HG03108 (cell line): ENCODE measurements at regions not wholly inside any gene's neighbourhood (a gene's known extent, or its start where the extent isn't known, plus 50 kb on each side); places are given as distances from the start of the nearest gene placed in this dataset.
"Not testable (repeated sequence)": the region's sequence is repeated elsewhere in the genome, so short reads cannot be mapped to it uniquely, and the experiment has no call there.

Experiments
- ATAC-seq: cut with Tn5 transposase; IDR thresholded peaks from one replicate; pipeline ENCODE4 v1.9.1; 2021; ENCODE audit warnings: moderate library complexity; ENCODE audit not compliant: unreplicated experiment

DNA sequence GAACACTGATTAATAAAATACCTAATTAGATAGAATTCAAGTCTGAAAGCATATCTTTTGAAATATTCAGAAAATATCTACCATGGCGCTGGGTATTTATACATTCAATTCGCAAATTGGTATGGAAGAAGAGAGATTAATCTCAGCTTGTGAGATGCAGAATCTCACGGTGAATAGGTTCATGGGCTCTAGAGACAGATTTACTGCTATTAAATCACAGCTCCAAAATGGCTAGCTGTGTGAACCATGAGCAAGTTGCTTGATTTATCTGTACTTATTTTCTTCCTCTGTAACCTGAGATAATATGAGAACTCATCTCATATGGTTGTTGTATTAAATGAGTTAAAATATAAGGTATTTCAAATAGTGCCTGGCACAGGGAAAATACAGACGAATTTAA, 556.7 kb downstream of the FBXO15 start:
- ATAC-seq = no peak

DNA sequence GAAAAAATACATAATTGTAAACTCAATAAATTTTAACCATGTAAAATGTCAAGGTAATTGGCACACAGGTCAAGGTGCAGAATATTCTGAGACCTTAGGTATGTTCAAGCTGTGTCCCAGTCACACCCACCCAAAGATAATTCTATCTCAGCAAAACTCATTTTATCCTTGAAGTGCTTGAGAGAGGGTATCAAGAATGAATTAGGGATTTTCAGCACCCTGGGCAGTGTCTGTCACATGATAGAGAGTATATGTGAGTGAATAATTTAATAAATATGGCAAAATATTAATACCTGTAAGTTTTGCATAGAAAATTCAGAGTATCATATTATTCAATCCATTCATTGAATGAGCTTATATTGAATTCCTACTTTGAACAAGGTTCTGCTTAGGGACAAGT, 567.9 kb downstream of the FBXO15 start:
- ATAC-seq = no peak

GRCh38 chr18:73577365-73577764, 570.3 kb downstream of the FBXO15 start:
- ATAC-seq = no peak

DNA sequence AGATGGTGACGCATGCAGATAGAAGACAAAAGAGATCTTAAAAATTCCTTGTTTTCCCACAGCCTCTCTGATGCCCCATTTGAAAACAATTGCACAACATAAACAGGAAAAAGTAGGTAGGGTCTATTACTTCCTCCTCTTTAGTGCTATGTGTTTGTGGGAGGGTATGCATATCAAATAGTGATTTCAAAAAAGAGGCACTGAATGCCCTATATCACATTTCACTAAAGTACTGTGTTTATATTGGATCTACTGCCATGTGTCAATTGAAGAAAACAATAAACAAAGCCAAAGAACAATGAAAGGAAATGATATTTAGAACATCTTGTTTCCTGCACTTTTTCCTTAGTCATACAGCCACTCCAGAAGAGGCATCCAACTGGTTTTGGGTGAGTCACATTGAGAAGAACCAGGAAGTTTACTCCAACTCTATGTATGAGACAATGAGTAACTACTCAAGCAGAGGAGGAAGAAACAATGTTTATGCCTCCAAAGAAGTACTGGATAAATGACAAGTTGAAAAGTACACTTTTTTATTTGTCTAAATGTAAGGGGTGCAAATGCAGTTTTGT, 583.6 kb downstream of the FBXO15 start:
- no peak for ATAC-seq

DNA sequence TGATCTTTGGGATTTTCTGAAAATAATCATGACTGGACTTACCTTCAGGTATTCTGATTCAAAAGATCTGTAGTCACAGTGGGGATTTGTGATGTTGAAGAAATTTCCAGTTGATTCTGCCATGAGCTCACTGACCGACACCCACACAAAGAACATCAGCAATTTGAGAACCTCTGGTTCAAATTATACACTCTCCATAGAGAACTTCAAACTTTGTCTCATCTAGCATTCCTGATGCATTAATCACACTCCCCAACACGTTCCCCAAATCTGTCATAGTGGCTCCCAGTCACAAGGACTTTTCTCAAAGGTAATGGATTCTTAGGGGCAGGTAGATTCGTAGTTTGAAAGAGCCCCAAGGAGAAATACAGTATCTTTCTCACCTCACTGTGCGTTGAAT, 584.3 kb downstream of the FBXO15 start:
- ATAC-seq = no peak

- no peak for ATAC-seq
Observed at GRCh38 chr18:73556904-73557303, 590.7 kb downstream of the FBXO15 start.

DNA sequence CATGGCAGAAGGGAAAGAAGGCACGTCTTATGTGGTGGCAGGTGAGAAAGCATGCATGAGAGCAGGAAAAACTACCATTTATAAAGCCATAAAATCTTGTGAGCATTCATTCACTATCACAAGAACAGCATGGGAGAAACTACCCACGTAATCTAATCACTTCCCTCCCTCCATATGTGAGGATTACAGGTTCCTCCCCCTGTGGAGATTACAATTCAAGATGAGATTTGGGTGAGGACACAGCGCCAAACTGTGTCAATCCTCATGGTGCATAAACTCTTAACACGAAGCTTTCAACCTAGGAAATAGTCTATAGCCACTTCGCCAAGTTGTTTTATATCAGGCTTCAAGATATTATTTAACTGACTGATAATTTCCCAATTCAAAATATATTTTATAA, 595.5 kb downstream of the FBXO15 start:
- ATAC-seq = no peak

GRCh38 chr18:73551211-73551610, 596.4 kb downstream of the FBXO15 start:
- ATAC-seq = no peak

DNA sequence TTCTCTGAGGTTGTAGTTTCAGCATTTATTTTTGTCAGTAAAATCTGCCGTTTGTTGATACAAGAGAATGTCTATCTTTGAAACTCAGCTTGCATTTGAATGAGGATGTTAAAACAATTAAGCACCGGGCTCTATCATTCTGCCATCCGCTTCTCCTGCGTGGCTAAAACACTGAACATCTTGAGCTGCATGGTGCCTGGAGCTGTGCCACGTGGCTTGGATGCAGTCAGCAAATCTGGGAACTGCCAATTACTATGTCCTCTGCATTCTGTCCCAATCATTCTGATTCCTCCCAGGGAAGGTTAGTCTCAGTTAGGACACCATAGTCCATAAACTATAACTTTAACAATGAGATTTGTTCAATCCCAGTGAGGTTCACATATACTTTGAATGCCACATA, 598.4 kb downstream of the FBXO15 start:
- no peak for ATAC-seq

DNA sequence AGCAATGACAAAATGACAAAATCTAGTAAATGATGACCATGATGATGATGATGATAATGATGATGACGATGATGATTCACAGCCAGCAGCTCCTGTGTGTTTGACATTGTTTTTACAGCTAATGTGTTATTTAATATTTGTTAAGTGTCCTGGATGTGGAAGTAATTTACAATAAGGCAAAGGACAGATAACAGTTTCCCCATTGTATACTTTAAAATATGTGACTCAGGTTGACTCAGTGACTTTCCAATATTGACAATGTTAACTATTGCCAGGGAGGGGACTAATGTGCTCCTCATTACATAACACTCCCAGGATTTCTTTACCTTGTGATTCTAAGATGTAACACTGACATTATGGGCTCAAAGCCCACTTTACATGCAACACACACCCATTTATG, 602.2 kb downstream of the FBXO15 start:
- ATAC-seq = no peak

DNA sequence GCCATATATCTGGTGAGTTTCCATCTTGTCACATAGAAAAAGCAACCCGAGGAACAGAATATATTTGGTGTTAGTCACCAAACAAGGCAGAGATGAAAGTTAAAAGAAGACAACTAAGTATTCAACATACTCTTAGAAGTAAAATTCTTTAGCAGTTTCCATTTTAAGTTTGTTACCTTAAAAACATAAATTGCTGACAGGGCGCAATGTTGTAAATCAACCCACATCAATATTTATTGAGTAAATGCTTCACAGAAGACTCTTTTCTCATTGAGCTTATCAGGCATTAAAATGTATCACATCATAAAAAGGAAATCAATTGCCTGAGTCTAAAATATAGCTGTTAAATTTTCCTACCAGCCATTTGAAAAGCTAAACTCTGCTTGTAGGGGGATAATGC, 603.0 kb downstream of the FBXO15 start:
- ATAC-seq = no peak

DNA sequence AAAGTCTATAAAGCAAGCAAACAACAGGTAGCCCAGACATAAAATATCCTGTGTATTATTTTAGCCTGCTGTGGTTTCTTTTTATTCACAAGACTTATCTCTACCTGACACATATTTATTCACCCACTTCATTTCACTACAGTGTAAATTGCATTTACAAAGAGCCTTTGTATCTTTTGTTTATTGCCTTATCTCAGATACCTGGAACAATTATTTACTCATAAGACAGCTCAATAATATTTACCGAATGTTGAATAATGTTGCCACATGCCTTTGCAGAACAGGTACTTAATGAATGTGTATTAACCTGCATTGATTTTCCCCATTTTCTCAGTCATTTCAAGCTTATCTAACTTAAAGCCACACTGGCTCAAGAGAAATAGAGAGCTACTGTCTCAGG, 603.6 kb downstream of the FBXO15 start:
- ATAC-seq = no peak

DNA sequence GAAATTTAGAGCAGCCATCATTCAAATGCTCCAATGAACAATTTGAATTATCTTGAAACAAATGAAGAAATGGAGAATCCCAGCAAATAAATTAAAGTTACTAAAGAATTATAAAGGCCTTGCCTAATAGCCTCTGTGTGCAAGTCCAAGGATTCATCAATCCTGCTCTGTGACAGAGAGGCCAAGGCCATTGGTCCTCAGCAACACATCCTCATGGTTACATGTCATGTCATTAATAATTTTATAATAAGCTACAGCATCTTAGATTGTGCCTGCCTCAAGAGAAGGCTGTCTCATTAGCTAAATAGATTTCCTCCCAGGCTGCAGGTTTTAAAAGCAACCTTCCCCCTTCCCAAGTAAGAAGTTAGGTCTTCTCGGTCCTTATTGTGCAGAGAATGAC, 611.6 kb downstream of the FBXO15 start:
- no peak for ATAC-seq

GRCh38 chr18:73535189-73535588, 612.4 kb downstream of the FBXO15 start:
- ATAC-seq = no peak

DNA sequence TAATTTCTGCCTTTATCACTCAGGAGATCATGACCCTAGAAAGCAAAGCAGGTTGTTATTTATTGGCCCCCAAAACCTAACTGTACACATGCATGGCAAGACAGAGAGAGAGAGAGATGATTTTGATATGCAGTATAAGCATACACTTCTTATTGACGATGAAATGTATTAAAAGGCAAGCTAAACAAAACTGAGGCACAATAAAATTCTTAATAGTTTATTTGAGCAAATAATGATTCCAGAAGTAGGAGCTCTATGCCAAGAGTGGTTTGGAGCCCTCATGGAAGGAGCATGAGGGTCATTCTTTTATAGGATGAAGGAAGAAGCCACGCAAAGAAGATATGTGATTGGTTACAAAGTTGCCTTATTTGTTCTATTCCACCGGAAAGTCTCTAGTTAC, 616.0 kb downstream of the FBXO15 start:
- no peak for ATAC-seq

DNA sequence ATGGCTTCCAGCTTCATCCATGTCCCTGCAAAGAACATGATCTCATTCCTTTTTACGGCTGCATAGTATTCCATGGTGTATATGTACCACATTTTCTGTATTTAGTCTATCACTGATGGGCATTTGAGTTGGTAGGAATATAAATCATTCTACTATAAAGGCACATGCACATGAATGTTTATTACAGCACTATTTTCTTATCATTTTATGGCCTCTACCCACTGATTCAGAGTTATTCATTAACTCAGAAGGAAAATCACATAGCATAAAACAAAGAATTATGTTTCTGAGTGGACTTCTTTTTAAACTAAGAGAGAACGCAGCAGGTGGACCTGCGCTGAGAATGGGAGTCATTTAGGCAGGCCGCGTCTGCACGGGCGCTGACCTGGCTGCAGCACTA, 619.6 kb downstream of the FBXO15 start:
- ATAC-seq = no peak

DNA sequence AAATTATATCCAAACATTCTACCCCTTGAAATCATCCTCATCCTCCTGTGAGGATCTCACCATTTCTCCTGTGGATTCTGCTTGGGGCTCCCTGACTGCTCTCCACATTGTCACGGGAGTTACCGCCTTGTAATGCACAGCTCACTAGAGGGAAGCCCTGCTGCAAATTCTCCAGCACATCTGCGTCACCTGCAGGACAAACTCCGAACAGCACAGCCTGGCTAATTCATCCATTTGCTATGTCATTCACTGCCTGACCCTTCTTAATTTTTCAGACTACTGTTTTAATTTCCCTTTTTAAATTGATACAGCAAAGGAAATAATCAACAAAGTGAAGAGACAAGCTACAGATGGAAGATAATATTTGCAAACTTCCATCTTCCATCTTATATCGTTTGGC, 627.4 kb downstream of the FBXO15 start:
- ATAC-seq = no peak

GRCh38 chr18:73516056-73516455, 631.6 kb downstream of the FBXO15 start:
- not testable (repeated sequence) for ATAC-seq

GRCh38 chr18:73514449-73514848, 633.2 kb downstream of the FBXO15 start:
- no peak for ATAC-seq

GRCh38 chr18:73511771-73512503, 635.7 kb downstream of the FBXO15 start:
- no peak for ATAC-seq

- ATAC-seq = no peak
Observed at GRCh38 chr18:73509460-73509859, 638.2 kb downstream of the FBXO15 start.

GRCh38 chr18:73503326-73503725, 635.5 kb upstream of the NETO1 start:
- ATAC-seq = no peak

DNA sequence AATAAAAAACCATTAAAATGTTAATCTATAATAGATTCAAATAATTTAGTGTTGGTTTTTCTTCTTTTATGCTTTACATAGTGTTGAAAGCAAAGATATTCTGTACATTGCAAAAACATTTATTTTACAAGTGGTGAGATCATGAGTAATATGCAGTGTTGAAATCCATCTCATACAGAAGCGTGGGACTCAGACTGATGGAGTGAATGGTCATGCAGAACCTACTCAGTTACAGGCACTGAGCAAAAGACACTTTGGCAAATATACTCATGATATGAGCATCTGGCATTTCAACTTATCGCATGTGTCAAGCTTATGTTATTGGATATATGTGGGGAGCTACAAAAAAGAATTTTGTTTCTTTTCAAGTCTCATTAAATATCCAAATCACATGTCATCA, 620.2 kb upstream of the NETO1 start:
- no peak for ATAC-seq
